AG08395 (cell line): ENCODE measurements at regions not wholly inside any gene's neighbourhood (a gene's known extent, or its start where the extent isn't known, plus 50 kb on each side); places are given as distances from the start of the nearest gene placed in this dataset.
"Not testable (repeated sequence)": the region's sequence is repeated elsewhere in the genome, so short reads cannot be mapped to it uniquely, and the experiment has no call there.

Experiments
- DNase-seq: peaks from one replicate; pipeline ENCODE4 v3.0.0; 2012; ENCODE audit warnings: mixed read lengths, low spot score

DNA sequence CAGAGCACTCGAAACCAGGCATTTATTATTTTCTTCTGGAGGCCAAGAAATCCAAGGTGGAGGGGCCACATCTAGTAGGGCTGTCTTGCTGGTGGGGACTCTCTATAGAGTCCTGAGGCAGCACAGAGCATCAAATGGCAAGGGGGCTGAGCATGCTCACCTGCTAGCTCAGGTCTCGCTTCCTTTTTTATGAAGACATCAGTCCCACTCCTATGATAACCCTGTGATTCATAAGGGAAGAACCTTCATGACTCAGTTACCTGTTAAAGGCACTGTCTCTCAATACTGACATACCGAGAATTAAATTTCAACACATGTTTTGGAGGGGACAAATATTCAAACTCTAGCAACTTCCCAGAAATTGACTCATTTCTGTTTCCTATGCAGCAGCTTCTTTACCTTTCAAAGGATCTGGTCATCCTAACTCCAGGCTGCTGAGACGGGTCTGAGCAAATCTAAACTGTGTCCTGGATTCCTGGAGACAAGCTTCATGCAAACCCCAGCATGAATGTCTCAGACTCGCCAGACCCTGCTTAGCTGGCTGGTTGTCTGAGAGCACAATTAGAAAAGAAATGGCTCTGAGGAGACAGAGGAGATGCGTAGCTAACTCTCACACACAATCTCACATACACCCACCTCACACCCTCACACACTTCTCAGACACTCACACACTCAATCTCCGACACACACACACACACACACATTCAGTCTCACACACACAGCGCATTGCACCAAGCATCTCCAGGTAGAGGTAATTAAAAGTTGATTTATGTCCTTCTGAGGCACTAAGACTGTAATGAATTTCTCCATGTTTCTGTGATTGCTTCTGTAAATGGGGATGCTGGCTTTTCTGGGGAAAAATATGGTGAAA lies 280.8 kb downstream of the BCL2L11 start:
- DNase-seq: not testable (repeated sequence)

DNA sequence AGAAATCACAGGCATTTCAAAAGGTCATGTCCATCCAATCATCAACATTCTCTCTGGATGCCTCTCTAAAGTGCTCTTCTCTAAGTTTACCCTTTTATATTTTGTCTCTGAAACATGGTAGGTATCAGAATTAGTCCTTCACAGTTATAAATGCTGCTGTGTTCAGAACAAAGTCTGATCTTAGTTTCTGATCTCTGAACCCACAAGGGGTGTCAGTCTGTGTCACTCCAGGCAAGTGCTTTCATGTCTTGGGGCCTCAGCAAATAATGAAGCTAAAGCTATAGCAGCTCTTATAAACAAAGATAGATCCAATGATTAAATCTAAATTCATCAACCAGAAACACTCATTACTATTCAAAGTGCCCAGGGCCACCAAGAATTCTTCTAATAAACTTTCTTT lies 281.7 kb downstream of the BCL2L11 start:
- not testable (repeated sequence) for DNase-seq

DNA sequence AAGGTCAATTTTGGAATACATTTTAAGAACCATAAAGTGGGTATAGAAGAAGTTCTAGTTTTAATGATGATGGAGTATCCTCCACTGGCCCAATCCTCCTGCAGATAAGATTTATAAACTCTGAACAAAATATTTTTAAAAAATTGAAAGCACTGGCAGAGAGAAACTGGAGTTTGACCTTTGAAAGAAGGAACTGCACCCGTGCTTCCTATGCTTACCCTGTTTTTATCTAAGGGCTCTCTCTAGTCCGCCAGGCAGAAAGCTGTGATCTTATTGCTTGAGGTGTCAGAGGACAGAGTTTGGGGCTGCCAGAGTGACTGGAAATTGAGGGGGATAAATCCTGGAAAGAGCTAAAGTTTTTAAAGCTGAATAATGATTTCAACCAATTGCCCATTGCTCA lies 282.6 kb downstream of the BCL2L11 start:
- not testable (repeated sequence) for DNase-seq

DNA sequence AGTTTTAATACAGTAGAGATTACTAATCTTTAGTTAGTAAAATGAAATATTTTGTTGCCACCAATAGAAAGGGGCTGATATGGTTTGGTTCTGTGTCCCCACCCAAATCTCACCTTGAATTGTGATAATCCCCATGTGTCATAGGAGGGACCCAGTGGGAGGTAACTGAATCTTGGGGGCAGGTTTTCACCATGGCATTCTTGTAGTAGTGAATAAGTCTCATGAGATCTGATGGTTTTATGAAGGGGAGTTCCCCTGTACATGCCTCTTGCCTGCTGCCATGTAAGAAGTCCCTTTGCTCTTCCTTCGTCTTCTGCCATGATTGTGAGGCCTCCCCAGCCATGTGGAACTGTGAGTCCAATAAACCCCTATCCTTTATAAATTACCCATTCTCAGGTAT lies 285.9 kb downstream of the BCL2L11 start:
- not testable (repeated sequence) for DNase-seq

DNA sequence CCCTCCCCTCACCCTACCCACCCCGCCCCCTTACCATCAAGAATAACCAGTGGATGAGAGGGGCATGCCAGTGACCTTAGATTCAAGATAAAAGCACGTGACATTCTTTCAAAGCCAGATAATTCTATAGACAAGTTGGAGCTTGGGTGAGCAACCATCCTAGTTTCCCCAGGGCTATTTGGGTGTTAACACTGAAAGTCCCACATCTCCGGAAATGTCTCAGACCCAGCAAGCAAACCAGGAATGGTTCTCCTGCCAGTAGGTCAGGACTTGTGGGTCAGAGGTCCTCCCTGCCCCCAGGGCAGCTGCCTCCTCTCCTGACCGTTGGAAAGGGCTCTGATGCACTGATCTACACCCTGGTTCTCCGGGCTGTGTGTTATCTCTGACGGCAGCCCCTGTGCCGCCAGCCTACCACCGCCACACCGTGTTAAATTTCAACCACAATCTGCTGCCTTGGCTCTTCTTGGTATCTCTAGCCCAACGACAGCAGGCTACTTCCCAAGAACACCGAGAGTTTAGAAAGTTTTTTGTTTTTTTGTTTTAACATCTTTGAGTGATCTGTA lies 287.0 kb downstream of the BCL2L11 start:
- DNase-seq: not testable (repeated sequence)

DNA sequence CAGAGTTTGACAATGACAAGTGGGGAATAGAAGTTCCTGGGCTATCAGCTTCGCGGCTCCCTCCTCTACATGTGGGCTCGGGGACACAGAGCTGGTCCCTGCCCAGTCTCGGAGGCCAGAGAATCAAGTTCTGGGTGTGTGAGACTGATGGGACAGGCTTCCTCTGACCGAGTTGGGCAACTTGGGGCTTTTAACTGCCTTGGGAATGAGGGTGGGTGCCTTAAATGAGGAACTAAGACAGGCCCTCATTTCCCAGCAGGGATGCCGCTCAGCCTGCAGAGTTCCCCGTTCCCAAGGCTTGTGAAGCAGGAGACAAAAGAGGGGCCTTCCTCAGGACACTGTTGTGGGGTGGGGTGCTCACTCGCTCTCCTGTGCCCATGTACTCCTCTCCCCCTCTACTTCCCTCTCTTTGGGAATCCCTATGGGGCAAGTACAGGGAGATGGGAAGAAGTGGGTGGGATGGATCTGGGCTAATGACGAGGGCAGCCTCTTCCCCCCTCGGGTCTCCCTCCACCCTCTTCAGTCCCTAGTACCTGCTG lies 290.2 kb downstream of the BCL2L11 start:
- DNase-seq: not testable (repeated sequence)

DNA sequence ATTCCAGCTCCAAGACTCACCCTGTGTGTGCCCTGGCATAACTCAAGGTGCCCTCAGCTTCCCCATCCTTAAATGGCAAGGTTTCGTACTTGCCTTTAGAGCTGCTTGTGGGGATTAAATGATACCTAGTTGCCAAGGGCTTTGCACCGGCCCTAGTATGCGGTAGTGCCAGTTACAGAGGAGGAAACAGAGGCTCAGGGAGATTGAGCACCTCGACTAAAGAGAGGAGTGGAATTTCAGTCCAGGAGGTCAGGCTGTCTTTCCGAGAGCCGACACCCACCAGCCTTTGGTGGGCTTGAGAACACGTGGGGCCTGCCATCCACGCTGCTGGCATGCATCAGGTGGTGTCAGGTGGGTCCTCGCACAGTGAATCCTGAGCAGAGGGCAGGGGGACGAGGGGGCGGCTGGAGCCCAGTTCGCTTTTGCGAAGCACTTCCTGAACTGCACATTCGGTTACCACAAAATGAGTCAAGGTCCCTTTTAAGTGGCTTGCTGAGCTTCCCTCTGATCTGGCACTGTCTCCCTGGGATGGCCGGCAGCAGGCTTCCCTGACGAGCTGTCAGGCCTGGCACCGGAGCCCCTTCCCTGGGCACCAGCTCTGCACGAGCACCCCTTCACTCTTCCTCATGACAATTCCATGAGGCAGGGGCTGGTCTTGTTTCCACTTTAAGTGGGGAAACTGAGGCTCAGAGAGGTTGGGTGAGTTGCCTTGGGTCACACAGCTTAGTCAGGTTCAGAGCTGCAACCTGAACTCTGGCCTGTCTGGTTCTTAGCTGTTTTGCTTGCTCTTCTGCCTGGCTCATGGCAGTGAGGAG lies 291.4 kb downstream of the BCL2L11 start:
- DNase-seq: not testable (repeated sequence)

DNA sequence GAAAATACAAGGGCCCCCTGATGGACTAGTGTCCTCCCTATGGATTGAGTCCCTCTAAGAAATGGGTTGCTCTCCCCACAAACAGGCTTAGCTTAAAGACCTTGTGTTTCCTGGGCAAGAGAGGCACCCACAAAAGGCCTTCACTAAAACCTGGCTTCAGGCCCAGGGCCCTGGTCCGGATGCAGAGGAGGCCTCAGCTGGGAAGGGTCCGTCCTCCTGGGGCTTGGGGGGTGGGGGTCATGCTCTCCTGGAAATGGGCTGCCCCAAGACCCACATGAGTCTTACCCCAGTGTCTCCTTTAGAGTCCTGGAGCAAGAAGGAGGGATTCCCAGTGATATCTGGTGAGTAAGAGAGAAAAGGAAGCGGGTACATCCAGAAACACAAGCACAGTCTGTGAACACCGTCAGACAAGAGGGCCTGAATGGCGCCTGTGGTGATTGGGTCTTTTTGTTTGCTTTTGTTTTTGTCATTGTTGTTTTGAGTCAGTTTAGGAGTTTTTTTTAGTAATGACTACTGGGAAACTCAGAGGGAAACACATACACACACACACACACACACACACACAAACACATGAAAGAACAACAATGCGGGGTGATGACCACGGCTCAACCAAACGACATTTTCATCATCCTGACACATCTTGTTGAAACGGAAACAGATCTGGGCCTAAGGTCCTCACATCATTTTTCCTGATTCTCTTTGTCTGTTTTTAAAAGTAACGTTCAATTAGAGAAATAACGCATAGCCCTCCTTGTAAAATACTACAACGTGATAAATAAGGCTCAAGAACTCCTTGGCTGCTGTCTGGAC lies 292.3 kb downstream of the BCL2L11 start:
- DNase-seq: not testable (repeated sequence)

DNA sequence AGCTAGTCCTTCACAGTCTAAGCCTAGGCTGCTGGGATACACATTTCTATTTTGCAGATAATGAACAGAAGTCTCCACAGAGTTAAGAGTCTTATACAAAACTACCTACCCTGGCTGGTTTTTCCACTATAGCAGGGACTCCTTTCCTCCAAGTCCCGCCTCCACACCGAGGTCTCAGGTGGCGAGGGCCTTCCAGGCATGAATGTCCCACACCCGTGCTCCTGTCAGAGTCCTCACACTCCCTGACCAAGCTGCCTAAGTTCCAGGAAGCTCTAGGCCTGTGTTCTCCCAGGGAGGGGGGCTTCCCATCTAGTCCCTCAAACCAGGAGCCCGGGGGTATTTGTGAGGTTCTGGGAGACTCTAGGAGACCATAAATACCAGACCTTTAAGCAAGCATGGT lies 293.2 kb downstream of the BCL2L11 start:
- not testable (repeated sequence) for DNase-seq

DNA sequence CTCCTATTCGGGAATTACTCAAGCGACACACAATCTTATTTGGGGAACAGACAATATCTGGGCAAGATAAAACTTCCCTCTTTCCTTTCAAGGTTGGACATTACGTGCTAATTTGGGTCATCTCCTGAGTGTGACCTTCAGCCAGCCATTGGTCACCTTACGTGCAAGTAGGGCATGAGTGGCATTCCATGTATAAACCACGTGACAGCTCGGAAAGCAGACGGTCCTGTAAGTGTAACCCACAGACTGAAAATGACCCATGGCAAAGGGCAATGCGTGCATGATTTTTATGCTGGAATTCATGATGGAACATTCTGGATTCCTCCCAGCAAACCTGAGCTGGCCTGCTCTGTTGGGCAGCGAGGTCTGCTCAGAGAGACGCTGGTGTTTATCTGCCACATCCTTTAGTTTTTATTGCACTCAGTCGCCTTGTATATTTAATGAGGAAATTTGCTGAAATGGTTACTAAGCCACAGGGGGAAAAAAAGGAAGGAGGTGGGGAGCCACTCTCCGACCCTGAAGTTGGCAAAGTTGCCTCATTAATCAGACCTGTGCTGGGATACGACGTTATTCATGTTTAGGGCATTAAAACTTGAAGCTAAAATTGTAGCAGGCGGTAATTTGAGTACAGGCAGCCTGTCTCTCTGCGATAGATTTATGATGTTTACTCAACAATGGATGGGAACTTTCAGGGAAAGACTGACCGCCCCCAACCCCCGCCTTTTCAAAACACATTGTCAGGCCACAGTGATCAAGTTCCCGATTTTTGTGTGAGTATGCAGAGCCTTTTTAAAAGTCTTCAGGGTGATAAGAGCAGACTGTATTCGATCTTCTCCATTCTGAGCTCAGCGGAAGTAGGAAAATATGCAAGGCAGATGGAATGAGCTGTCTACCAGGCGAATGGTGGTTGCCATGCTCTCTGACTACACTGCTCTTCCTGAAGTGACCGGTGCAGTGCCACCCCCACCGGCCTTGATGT lies 295.3 kb downstream of the BCL2L11 start:
- DNase-seq: peak; percentile 2

DNA sequence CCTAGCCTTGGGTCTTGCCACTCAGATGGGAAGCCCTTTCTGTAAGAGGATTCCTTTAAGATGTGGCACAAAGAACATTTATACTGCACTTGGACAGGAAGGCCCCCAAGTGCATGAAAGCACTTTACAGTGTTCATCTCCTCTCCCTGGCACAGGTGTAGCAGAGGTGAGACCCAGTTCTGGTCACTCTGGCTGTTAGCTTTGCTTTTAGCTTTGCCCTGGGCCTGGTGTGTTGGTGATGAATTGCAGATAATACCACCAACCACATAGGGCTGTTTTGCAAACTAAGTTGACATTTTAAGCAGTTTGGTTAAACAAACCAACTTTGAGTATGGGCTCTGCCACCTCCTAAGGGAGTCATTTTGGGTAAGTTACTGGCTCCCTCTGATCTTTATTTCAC lies 296.3 kb downstream of the BCL2L11 start:
- not testable (repeated sequence) for DNase-seq

DNA sequence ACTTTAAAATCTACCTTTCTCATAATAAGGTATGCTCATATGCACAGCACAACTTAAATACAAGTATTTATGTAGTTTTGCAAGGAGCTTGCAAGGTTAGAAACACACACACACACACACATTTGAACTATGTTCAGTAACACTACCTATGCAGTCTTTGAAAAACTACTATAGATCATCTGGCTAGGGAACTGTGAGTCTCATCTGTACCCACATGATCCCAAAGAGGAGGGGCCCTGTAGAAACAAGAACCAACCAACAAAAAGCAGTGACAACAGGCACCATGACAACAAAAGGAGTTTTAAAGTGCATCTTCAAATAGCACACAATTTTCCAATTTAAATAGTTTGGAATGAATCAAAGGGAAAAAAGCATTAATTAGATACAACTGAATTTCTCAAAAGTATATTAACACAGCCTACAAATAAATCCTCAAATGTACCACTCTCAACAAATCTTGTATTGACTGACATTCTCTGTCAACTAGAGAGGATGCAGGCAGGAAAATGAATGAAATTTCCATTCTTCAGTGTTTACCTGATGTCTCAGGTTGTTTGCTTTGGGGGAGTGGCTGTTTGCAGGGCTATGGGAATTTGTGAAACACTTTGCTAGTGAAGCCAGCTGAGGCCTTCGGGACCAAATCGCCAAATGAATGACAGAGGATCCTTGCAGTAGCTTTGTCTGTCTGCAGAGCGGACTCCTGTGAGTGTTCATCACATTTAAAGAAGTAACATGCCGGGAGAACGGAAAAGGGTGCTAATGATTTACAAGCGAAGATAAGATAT lies 297.6 kb downstream of the BCL2L11 start:
- DNase-seq: not testable (repeated sequence)

DNA sequence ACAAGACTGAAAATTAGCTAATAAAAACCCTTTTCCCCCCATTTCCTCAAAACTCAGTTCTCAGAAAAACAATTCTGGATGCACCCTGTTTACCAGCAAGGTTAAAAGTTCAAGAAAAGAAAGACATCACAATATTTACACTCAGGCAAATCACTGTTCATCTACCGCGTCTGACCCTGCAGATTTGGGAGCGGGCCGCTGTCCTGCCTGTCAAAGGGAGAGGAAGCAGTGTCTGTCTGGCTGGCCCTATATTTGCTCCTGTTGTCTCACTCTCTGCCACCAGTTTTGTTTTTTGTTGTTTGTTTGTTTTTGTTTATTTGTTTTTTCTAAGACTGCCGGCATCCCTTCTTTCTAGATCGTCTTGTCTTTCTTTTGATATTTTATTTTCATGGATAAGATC lies 299.4 kb downstream of the BCL2L11 start:
- DNase-seq: not testable (repeated sequence)

DNA sequence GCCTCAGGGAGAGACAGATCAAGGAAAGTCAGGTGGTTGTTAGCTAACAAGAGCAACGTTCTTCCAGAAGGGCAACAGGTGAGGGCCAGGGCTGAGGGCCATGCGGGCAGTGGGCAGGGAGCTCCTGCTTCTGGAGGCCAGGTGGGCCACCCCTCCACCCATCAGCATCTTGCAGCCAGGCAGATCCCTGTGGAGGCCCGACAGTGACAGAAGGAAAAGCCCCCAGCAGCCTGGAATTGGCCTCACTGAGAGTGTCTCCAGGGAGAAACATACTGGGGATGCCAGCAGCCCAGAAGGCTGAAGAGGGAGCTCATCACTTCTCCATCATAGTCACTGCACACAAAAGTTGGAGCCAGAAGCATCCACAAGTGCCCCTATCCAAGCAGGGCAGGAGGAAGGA lies 300.1 kb downstream of the BCL2L11 start:
- not testable (repeated sequence) for DNase-seq

DNA sequence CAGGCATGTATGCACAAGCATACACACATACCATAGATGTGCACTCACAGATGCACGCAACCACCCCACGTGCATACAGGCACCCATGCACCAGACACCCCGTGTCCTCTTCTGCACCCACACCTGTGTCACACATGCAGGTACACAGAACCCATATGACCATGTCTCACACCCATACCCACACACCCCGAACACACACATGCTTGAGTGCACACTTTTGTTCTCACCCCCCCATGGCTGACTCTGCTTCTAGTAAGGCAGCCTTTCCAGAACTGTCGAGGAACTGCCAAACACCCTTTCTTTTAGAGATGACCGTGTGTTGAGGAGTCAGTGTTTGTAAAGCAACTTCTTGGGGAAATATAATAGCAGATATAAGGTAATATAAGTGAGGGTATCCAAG lies 301.2 kb downstream of the BCL2L11 start:
- DNase-seq: not testable (repeated sequence)

DNA sequence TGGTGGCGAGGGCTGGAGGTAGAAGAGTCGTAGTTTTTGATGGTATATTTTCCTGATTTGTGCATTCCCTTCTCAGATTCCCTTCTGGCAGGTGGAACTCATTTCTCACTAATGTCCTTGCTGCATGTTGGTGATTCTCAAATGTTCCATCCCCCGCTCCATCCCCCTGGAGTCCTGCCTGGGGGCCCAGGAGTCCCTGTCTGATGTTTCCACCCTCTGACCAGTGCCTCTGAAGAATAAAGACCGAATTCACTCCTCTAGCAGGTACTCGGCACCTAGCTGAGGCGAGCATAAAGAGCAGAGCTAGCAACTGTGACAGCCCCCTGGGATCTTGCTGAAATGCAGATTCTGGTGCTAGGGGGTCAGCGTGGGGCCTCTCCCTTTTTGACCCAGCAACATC lies 301.8 kb downstream of the BCL2L11 start:
- DNase-seq: not testable (repeated sequence)

DNA sequence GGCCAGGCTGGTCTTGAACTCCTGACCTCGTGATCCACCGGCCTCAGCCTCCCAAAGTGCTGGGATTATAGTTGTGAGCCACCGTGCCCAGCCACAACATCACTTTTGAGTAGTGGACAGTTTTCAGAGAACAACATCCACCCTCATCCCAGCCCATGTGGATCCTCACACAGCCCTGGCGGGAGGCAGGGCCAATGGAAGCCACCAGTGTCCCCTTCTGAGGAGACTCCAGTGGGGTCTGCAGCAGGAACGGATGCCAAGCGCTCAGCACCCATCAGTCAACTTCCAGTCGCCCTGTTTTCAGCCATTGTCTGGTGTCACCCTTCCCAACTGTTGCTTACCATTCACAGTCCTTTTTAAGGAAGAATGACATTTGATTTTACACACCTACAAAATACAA lies 302.5 kb downstream of the BCL2L11 start:
- not testable (repeated sequence) for DNase-seq

DNA sequence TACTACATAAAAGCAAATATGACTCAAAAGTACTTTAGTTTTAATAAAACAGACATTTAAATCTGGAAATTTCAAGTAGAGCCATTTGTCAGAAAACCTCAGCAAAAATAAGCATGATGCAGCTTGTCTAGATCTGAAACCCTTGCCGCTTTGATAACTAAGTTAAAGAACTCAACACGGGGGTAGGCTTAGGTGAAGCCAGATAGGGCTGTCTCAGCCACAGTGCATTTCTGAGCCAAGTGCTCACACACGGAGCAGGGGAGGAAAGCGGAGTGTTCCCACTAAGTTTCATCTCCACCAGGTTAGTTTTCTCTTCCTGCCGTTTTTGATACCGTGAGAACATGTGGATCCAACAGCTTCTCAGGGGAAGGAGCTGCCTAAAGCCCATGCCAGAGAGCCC lies 303.5 kb downstream of the BCL2L11 start:
- DNase-seq: not testable (repeated sequence)

DNA sequence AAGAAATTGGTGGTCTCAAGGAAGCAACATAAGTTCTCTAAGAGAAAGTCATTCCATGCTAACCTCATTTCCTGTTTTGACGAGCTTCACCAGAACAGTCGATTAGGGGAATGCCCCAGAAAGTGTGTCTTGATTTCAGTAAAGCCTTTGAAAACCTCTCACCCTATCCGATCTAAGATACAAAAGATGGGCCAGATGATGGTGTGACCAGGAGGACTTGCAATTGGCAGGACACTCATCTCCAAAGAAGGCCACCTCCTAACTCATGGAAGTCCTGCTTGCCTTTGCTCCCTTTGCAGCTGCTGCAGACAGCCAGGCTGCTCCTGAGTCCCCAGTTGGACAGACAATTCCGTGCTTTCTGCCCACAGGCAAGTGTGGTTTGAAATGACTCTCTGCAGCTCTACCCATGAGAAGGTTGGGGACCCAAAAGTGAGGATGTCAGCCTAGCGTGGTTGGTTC lies 304.2 kb downstream of the BCL2L11 start:
- DNase-seq: not testable (repeated sequence)
